Keratinocyte (primary cell): ENCODE measurements at regions not wholly inside any gene's neighbourhood (a gene's known extent, or its start where the extent isn't known, plus 50 kb on each side); places are given as distances from the start of the nearest gene placed in this dataset.

Experiments used
- DNase-seq: peaks from one replicate; pipeline ENCODE4 v3.0.0-alpha.2; 2011; ENCODE audit warnings: low read depth, missing footprints, low spot score
- FAIRE-seq: peaks from 2 replicates; lab custom pipeline; 2011; peaks lifted over from hg19 to GRCh38; lab: Jason Lieb, UNC
- H2AFZ ChIP-seq: 2 replicates; pipeline ENCODE4 v1.6.0; 2012; ENCODE audit warnings: low read length, control low read depth, inconsistent platforms; ENCODE audit not compliant: control insufficient read depth
- H3K27ac ChIP-seq: 2 replicates; pipeline ENCODE4 v1.5.1; 2011; ENCODE audit warnings: low read length; ENCODE audit not compliant: control insufficient read depth, insufficient read depth
- H3K27me3 ChIP-seq: 3 replicates; pipeline ENCODE4 v1.6.0; 2011; ENCODE audit warnings: low read length; ENCODE audit not compliant: control insufficient read depth, insufficient read depth; ENCODE audit errors: extremely low read depth
- H3K36me3 ChIP-seq, 2 experiments: 2 replicates in 1 of 2; 3 replicates in 1 of 2; pipeline ENCODE4 v1.5.1; 2011; ENCODE audit warnings: low read length in 2 of 2, mild to moderate bottlenecking in 1 of 2; ENCODE audit not compliant: control insufficient read depth in 2 of 2, insufficient read depth in 2 of 2; ENCODE audit errors: extremely low read depth in 1 of 2
- H3K4me1 ChIP-seq: 3 replicates; pipeline ENCODE4 v1.5.1; 2011; ENCODE audit warnings: low read length; ENCODE audit not compliant: control insufficient read depth, insufficient read depth; ENCODE audit errors: extremely low read depth
- H3K4me2 ChIP-seq: 3 replicates; pipeline ENCODE4 v1.6.0; 2011; ENCODE audit warnings: low read depth, low read length; ENCODE audit not compliant: control insufficient read depth, insufficient read depth; ENCODE audit errors: extremely low read depth
- H3K4me3 ChIP-seq, 3 experiments: fragments of 200-600 bp in 1 of 3; sonication (generic) in 1 of 3; 2 replicates in 2 of 3; 3 replicates in 1 of 3; pipeline ENCODE4 v1.5.1; 2011 to 2016; ENCODE audit warnings: low read length in 3 of 3, mild to moderate bottlenecking in 3 of 3, control low read depth in 2 of 3, inconsistent platforms in 1 of 3, low read depth in 1 of 3, mixed read lengths in 1 of 3, mixed run types in 1 of 3, moderate library complexity in 1 of 3; ENCODE audit not compliant: control insufficient read depth in 2 of 3, insufficient read depth in 2 of 3; ENCODE audit errors: extremely low read depth in 1 of 3
- H3K79me2 ChIP-seq: 2 replicates; pipeline ENCODE4 v1.6.0; 2012; ENCODE audit warnings: low read length; ENCODE audit not compliant: control insufficient read depth, insufficient read depth
- H3K9ac ChIP-seq: 3 replicates; pipeline ENCODE4 v1.6.0; 2011; ENCODE audit warnings: low read length; ENCODE audit not compliant: control insufficient read depth, insufficient read depth; ENCODE audit errors: extremely low read depth
- H3K9me1 ChIP-seq: 3 replicates; pipeline ENCODE4 v1.6.0; 2011; ENCODE audit warnings: low read length; ENCODE audit not compliant: control insufficient read depth, insufficient read depth; ENCODE audit errors: extremely low read depth
- H3K9me3 ChIP-seq: 2 replicates; pipeline ENCODE4 v1.5.1; 2012; ENCODE audit warnings: low read depth, low read length; ENCODE audit not compliant: control insufficient read depth
- H4K20me1 ChIP-seq: 3 replicates; pipeline ENCODE4 v1.6.0; 2011; ENCODE audit warnings: low read length; ENCODE audit not compliant: control insufficient read depth, insufficient read depth; ENCODE audit errors: extremely low read depth
- EZH2 ChIP-seq: IDR thresholded peaks from one replicate; pipeline ENCODE4 v1.6.1; 2012; ENCODE audit warnings: inconsistent platforms, mild to moderate bottlenecking, low read length, moderate library complexity
- dilution Hi-C: fragments of 300-500 bp; cut with MboI; formaldehyde crosslinking; loops from one replicate; pipeline ENCODE4 v1.7.0; 2020; ENCODE audit warnings: low sequenced_read_pairs; ENCODE audit not compliant: extremely low pct_ligation_motif_present
- TF ChIP-seq, protein P1 (sequence below), 3 experiments: IDR thresholded peaks in 1 of 3; conservative IDR thresholded peaks in 1 of 3; optimal IDR thresholded peaks in 1 of 3; 2 replicates in 2 of 3; 3 replicates in 1 of 3; pipeline versions ENCODE3 to v1.5.1; 2011; ENCODE audit warnings: low read length in 3 of 3, mild to moderate bottlenecking in 3 of 3, moderate library complexity in 2 of 3, control low read depth in 1 of 3, inconsistent platforms in 1 of 3; ENCODE audit not compliant: insufficient read depth in 2 of 3; ENCODE audit errors: extremely low read depth in 1 of 3

GRCh38 chr14:38735005-38735404, 368.0 kb downstream of the SEC23A start:
- FAIRE-seq (no peak), DNase-seq (no peak)
- no peaks in the 10 kb centered on the region for H3K27me3 ChIP-seq
- no peaks in the 10 kb centered on the region for H3K9me3 ChIP-seq
- no peak overlapping the region for H2AFZ ChIP-seq
- TF ChIP-seq, protein P1, sequence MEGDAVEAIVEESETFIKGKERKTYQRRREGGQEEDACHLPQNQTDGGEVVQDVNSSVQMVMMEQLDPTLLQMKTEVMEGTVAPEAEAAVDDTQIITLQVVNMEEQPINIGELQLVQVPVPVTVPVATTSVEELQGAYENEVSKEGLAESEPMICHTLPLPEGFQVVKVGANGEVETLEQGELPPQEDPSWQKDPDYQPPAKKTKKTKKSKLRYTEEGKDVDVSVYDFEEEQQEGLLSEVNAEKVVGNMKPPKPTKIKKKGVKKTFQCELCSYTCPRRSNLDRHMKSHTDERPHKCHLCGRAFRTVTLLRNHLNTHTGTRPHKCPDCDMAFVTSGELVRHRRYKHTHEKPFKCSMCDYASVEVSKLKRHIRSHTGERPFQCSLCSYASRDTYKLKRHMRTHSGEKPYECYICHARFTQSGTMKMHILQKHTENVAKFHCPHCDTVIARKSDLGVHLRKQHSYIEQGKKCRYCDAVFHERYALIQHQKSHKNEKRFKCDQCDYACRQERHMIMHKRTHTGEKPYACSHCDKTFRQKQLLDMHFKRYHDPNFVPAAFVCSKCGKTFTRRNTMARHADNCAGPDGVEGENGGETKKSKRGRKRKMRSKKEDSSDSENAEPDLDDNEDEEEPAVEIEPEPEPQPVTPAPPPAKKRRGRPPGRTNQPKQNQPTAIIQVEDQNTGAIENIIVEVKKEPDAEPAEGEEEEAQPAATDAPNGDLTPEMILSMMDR (optimal IDR thresholded peaks at IDR 0.05 in 1 of 3, IDR thresholded peaks at IDR 0.05 in 1 of 3, conservative IDR thresholded peaks at IDR 0.05 in 1 of 3; ENCODE audit: extremely low read depth in 1 of 3, insufficient read depth in 2 of 3, low read length in 3 of 3): no peak
- no peak for TF ChIP-seq EZH2
- no peaks in the 10 kb centered on the region for H3K4me1 ChIP-seq
- dilution Hi-C loops: no loop called here
- H3K4me3 ChIP-seq: no peak overlapping the region
- H3K36me3 ChIP-seq: no peaks in the 10 kb centered on the region
- no peak overlapping the region for H3K27ac ChIP-seq
- no peaks in the 10 kb centered on the region for H4K20me1 ChIP-seq
- no peaks in the 10 kb centered on the region for H3K79me2 ChIP-seq
- no peak overlapping the region for H3K9ac ChIP-seq
- H3K4me2 ChIP-seq: no peak overlapping the region
- H3K9me1 ChIP-seq: no peaks in the 10 kb centered on the region

DNA sequence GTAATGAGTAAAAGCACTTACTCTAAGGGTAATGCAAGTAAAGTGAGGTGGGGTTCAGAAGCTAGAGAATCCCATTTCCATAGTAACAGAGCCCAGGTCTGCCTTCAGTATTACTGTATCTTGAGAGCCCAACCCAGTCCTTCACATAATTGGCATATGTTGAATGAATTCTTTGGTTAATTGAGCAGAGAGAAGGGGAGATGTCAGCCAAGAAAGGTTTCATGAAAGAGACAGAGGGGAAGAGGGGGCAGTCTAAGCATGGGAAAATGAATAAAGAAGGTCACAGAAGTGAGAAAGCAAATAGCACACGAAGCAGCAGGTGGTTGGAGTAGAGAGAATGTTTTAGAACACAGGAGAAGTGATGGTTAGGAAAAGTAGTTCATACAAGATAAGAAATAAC, 371.1 kb downstream of the SEC23A start:
- no peaks in the 10 kb centered on the region for H3K27me3 ChIP-seq
- TF ChIP-seq EZH2: no peak
- TF ChIP-seq, protein P1 (optimal IDR thresholded peaks at IDR 0.05 in 1 of 3, IDR thresholded peaks at IDR 0.05 in 1 of 3, conservative IDR thresholded peaks at IDR 0.05 in 1 of 3; ENCODE audit: extremely low read depth in 1 of 3, insufficient read depth in 2 of 3, low read length in 3 of 3): no peak
- FAIRE-seq: no peak

More for the DNA sequence above, 371.1 kb downstream of the SEC23A start:
- H3K4me1 ChIP-seq: no peaks in the 10 kb centered on the region
- dilution Hi-C loops: no loop called here
- H3K4me2 ChIP-seq: no peak overlapping the region
- no peaks in the 10 kb centered on the region for H3K36me3 ChIP-seq
- H2AFZ ChIP-seq: no peak overlapping the region
- no peak overlapping the region for H3K4me3 ChIP-seq
- H3K27ac ChIP-seq: no peak overlapping the region
- no peaks in the 10 kb centered on the region for H3K9me3 ChIP-seq
- no peaks in the 10 kb centered on the region for H3K9me1 ChIP-seq
- DNase-seq: no peak
- H3K79me2 ChIP-seq: no peaks in the 10 kb centered on the region
- H3K9ac ChIP-seq: no peak overlapping the region
- H4K20me1 ChIP-seq: no peaks in the 10 kb centered on the region
